ENCODE measurements at regions not wholly inside any gene's neighbourhood (a gene's known extent, or its start where the extent isn't known, plus 50 kb on each side); places are given as distances from the start of the nearest gene placed in this dataset.

- H3K4me2 ChIP-seq (ENCODE audit: low read depth, low read length, poor library complexity, severe bottlenecking): no peak overlapping the region
These were observed 100.1 kb upstream of the BHLHE23 start for GRCh38 chr20:63106765-63107448.

DNA sequence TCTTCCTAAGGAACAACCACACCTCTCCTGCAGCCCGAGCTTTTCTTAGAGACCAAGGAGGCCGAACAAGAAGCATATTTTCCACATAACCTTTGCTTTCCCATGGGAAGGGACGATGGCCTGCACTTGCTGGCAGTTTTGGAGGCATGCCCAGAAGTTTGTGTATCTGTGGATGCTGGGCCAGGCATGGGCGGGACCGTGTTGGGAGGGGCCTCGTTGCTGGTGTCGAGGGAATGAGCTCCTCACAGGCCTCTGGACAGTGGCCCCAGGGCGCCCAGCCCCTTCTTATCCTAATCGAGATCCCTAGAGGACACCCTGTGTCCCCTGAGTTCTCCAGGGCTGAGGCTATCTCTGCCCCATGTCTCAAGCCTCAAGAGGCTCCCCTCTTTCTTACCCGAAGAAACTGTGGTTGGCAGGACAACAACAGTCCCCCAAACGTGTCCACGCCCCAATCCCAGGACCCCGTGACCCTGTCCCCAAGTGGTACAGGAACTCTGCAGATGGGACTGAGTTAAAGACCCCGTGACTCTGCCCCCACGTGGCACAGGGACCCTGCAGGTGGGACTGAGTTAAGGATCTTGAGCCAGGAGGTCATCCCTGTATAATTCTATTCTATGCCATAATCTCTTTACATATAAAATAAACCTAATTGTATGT, 99.5 kb upstream of the BHLHE23 start:
- H3K9me2 ChIP-seq (replicated peaks; ENCODE audit: insufficient read depth, low read length): no peaks in the 10 kb centered on the region
- H3K27ac ChIP-seq (ENCODE audit: low read depth, low read length): no peak overlapping the region
- H3K9me3 ChIP-seq (ENCODE audit: insufficient read depth, low read length): no peaks in the 10 kb centered on the region
- no peak overlapping the region for H3K4me3 ChIP-seq (ENCODE audit: insufficient read depth, low read length, poor library complexity, severe bottlenecking)
- H3K9ac ChIP-seq (ENCODE audit: low read length): no peak overlapping the region
- H3K36me3 ChIP-seq (ENCODE audit: low read length): no peaks in the 10 kb centered on the region
- no peak overlapping the region for H3K4me2 ChIP-seq (ENCODE audit: low read depth, low read length, poor library complexity, severe bottlenecking)
- H2AFZ ChIP-seq (ENCODE audit: low read depth, low read length, severe bottlenecking): no peak overlapping the region
- no peaks in the 10 kb centered on the region for H3K27me3 ChIP-seq (ENCODE audit: low read length)
- TF ChIP-seq, protein P1, sequence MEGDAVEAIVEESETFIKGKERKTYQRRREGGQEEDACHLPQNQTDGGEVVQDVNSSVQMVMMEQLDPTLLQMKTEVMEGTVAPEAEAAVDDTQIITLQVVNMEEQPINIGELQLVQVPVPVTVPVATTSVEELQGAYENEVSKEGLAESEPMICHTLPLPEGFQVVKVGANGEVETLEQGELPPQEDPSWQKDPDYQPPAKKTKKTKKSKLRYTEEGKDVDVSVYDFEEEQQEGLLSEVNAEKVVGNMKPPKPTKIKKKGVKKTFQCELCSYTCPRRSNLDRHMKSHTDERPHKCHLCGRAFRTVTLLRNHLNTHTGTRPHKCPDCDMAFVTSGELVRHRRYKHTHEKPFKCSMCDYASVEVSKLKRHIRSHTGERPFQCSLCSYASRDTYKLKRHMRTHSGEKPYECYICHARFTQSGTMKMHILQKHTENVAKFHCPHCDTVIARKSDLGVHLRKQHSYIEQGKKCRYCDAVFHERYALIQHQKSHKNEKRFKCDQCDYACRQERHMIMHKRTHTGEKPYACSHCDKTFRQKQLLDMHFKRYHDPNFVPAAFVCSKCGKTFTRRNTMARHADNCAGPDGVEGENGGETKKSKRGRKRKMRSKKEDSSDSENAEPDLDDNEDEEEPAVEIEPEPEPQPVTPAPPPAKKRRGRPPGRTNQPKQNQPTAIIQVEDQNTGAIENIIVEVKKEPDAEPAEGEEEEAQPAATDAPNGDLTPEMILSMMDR (IDR thresholded peaks at IDR 0.05; ENCODE audit: insufficient read depth, low read length, poor library complexity, severe bottlenecking): no peak
- TF ChIP-seq EZH2phosphoT487 (conservative IDR thresholded peaks at IDR 0.05; ENCODE audit: low read length): no peak
- H4K20me1 ChIP-seq (ENCODE audit: low read depth, low read length): no peaks in the 10 kb centered on the region
- H3F3A ChIP-seq (ENCODE audit: insufficient read depth): no peaks in the 10 kb centered on the region
- H3K79me2 ChIP-seq (ENCODE audit: insufficient read depth, low read length): no peaks in the 10 kb centered on the region

More at GRCh38 chr20:63106765-63107448, 100.1 kb upstream of the BHLHE23 start:
- Histone ChIP-seq H3K9me3 (ENCODE audit: insufficient read depth, low read length) (peaks cover 5% of the 10 kb centered on the region; the same call in 1 of the 2 replicates), H2AFZ (ENCODE audit: low read depth, low read length, severe bottlenecking) (no peak overlapping the region), H3K79me2 (ENCODE audit: insufficient read depth, low read length) (no peaks in the 10 kb centered on the region), H3K9me2 (replicated peaks; ENCODE audit: insufficient read depth, low read length) (no peaks in the 10 kb centered on the region), H3F3A (ENCODE audit: insufficient read depth) (no peaks in the 10 kb centered on the region), H3K27ac (ENCODE audit: low read depth, low read length) (no peak overlapping the region), H3K27me3 (ENCODE audit: low read length) (no peaks in the 10 kb centered on the region), H3K36me3 (ENCODE audit: low read length) (no peaks in the 10 kb centered on the region), H4K20me1 (ENCODE audit: low read depth, low read length) (no peaks in the 10 kb centered on the region), H3K4me3 (ENCODE audit: insufficient read depth, low read length, poor library complexity, severe bottlenecking) (no peak overlapping the region), H3K9ac (ENCODE audit: low read length) (no peak overlapping the region)
- no peak for TF ChIP-seq EZH2phosphoT487 (conservative IDR thresholded peaks at IDR 0.05; ENCODE audit: low read length)
- TF ChIP-seq, protein P1 (IDR thresholded peaks at IDR 0.05; ENCODE audit: insufficient read depth, low read length, poor library complexity, severe bottlenecking): no peak

- Histone ChIP-seq H3K27ac (ENCODE audit: low read depth, low read length) (no peak overlapping the region), H3K27me3 (ENCODE audit: low read length) (no peaks in the 10 kb centered on the region), H3K9ac (ENCODE audit: low read length) (no peak overlapping the region), H2AFZ (ENCODE audit: low read depth, low read length, severe bottlenecking) (no peak overlapping the region), H3F3A (ENCODE audit: insufficient read depth) (no peaks in the 10 kb centered on the region), H3K36me3 (ENCODE audit: low read length) (no peaks in the 10 kb centered on the region), H3K4me3 (ENCODE audit: insufficient read depth, low read length, poor library complexity, severe bottlenecking) (no peak overlapping the region), H3K9me2 (replicated peaks; ENCODE audit: insufficient read depth, low read length) (no peaks in the 10 kb centered on the region), H4K20me1 (ENCODE audit: low read depth, low read length) (no peaks in the 10 kb centered on the region), H3K9me3 (ENCODE audit: insufficient read depth, low read length) (no peaks in the 10 kb centered on the region), H3K4me2 (ENCODE audit: low read depth, low read length, poor library complexity, severe bottlenecking) (no peak overlapping the region), H3K79me2 (ENCODE audit: insufficient read depth, low read length) (no peaks in the 10 kb centered on the region)
- TF ChIP-seq, protein P1 (IDR thresholded peaks at IDR 0.05; ENCODE audit: insufficient read depth, low read length, poor library complexity, severe bottlenecking): no peak
- no peak for TF ChIP-seq EZH2phosphoT487 (conservative IDR thresholded peaks at IDR 0.05; ENCODE audit: low read length)
These were observed 98.7 kb upstream of the BHLHE23 start for GRCh38 chr20:63105211-63106107.
